DND-41 (cell line): ENCODE measurements at regions not wholly inside any gene's neighbourhood (a gene's known extent, or its start where the extent isn't known, plus 50 kb on each side); places are given as distances from the start of the nearest gene placed in this dataset.

Experiments
- EZH2 ChIP-seq: IDR thresholded peaks from 3 replicates; pipeline ENCODE4 v1.6.1; 2012; ENCODE audit warnings: borderline replicate concordance, low read depth, mild to moderate bottlenecking, moderate library complexity, low read length, inconsistent platforms; ENCODE audit not compliant: severe bottlenecking
- TF ChIP-seq, protein P1 (sequence below): IDR thresholded peaks from 2 replicates; pipeline ENCODE4 v1.5.1; 2012; ENCODE audit warnings: borderline replicate concordance, low read length, moderate library complexity, mild to moderate bottlenecking; ENCODE audit not compliant: poor library complexity, severe bottlenecking; ENCODE audit errors: extremely low read depth

DNA sequence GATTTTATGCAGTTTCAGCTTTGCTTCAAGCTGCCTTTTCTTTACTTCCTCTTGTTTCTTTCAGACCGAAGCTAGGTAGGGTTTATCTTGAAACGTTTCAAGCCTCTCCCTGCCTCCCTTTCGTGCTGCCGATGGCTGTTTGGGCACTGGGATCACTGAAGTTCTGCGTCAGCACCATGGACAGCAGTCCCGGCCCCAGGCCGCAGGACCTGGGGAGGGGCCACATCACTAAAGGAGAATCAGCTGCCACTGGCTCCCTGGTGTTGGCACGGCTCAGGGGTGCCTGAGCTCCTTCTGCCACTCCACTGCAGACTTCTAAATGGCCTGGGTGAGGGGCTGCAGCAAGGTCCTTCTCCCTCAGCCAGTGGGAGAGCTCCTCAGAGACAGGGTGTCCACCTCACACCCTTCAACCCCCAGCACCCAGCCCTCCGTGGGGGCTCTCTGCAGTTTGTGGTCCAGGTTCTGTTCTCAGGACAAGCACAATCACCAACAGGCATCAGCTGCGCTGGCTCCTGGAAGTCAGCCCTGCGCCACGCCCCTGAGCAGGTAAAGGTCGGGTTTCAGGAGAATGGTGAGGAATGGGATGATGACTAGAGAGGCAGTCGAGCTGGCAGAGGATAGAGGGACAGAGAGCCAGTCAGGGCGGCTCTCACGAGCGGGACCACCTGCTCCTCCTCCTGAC is 387.2 kb downstream of the TCERG1L start:
- TF ChIP-seq, protein P1, sequence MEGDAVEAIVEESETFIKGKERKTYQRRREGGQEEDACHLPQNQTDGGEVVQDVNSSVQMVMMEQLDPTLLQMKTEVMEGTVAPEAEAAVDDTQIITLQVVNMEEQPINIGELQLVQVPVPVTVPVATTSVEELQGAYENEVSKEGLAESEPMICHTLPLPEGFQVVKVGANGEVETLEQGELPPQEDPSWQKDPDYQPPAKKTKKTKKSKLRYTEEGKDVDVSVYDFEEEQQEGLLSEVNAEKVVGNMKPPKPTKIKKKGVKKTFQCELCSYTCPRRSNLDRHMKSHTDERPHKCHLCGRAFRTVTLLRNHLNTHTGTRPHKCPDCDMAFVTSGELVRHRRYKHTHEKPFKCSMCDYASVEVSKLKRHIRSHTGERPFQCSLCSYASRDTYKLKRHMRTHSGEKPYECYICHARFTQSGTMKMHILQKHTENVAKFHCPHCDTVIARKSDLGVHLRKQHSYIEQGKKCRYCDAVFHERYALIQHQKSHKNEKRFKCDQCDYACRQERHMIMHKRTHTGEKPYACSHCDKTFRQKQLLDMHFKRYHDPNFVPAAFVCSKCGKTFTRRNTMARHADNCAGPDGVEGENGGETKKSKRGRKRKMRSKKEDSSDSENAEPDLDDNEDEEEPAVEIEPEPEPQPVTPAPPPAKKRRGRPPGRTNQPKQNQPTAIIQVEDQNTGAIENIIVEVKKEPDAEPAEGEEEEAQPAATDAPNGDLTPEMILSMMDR: no peak
- no peak for TF ChIP-seq EZH2
